Lower leg skin (tissue), 3 donors: ENCODE measurements at regions not wholly inside any gene's neighbourhood (a gene's known extent, or its start where the extent isn't known, plus 50 kb on each side); places are given as distances from the start of the nearest gene placed in this dataset.

Experiments
- POLR2A ChIP-seq, 2 donors: fragments of 450-650 bp; IDR thresholded peaks; one replicate each; pipeline ENCODE4 v1.6.1; 2016 to 2017; ENCODE audit warnings: antibody characterized with exemption in 2 of 2, mild to moderate bottlenecking in 1 of 2, moderate library complexity in 1 of 2
- TF ChIP-seq, protein P1 (sequence below), 3 donors: fragments of 450-650 bp; IDR thresholded peaks; one replicate each; pipeline ENCODE4 v1.5.1; 2016; ENCODE audit warnings: antibody characterized with exemption in 3 of 3, mild to moderate bottlenecking in 3 of 3, moderate library complexity in 2 of 3

DNA sequence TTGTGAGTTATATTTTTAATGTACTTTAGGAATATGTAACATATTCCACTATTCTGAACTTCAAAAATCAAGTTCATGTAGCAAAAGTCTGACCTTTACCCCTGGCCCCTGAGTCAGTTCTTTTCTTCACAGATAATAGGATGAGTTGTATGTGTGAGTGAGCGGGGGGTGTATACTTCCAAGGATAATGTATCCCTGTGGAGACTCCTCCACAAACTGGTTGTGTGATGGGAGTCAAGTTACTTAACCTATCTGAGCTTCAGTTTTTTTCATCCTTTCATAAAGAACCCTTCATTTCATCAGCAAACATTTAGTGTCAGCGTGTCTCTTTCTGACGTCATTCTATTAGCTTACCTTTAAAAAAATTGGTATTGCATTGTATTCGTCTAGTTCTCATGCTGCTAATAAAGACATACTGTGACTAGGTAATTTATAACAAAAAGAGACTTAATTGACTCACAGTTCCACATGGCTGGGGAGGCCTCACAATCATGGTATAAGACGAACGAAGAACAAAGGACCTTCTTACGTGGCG lies 288.1 kb upstream of the GPC6 start:
- TF ChIP-seq, protein P1, sequence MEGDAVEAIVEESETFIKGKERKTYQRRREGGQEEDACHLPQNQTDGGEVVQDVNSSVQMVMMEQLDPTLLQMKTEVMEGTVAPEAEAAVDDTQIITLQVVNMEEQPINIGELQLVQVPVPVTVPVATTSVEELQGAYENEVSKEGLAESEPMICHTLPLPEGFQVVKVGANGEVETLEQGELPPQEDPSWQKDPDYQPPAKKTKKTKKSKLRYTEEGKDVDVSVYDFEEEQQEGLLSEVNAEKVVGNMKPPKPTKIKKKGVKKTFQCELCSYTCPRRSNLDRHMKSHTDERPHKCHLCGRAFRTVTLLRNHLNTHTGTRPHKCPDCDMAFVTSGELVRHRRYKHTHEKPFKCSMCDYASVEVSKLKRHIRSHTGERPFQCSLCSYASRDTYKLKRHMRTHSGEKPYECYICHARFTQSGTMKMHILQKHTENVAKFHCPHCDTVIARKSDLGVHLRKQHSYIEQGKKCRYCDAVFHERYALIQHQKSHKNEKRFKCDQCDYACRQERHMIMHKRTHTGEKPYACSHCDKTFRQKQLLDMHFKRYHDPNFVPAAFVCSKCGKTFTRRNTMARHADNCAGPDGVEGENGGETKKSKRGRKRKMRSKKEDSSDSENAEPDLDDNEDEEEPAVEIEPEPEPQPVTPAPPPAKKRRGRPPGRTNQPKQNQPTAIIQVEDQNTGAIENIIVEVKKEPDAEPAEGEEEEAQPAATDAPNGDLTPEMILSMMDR (IDR thresholded peaks at IDR 0.05): no peak
- no peak for TF ChIP-seq POLR2A (IDR thresholded peaks at IDR 0.05)
